Testis (tissue), 2 donors: ENCODE measurements at regions not wholly inside any gene's neighbourhood (a gene's known extent, or its start where the extent isn't known, plus 50 kb on each side); places are given as distances from the start of the nearest gene placed in this dataset.
"Not testable (repeated sequence)": the region's sequence is repeated elsewhere in the genome, so short reads cannot be mapped to it uniquely, and the experiment has no call there.

ENCODE experiments used
- DNase-seq: peaks from one replicate; pipeline ENCODE4 v3.0.0-alpha.2; 2019
- H3K27ac ChIP-seq, 2 donors: fragments of 200-600 bp; sonication (generic); one replicate each; pipeline ENCODE4 v1.5.1; 2019
- H3K27me3 ChIP-seq: fragments of 200-600 bp; sonication (generic); one replicate; pipeline ENCODE4 v1.5.1; 2019
- H3K36me3 ChIP-seq: fragments of 200-600 bp; sonication (generic); one replicate; pipeline ENCODE4 v1.5.1; 2017; ENCODE audit warnings: low read depth; ENCODE audit errors: missing control alignments
- H3K4me1 ChIP-seq: fragments of 200-600 bp; sonication (generic); one replicate; pipeline ENCODE4 v1.5.1; 2019
- H3K4me3 ChIP-seq, 2 donors: fragments of 200-600 bp; sonication (generic); one replicate each; pipeline ENCODE4 v1.5.1; 2017 to 2019
- H3K9me3 ChIP-seq: fragments of 200-600 bp; sonication (generic); one replicate; pipeline ENCODE4 v1.5.1; 2017
- WGBS, 2 donors: methylation state at CpG; one replicate each; pipeline ENCODE4 v1.1.5; 2018; 5-methylcytosine and 5-hydroxymethylcytosine counted together
- intact Hi-C: fragments of 100-400 bp; cut with DNase I; formaldehyde crosslinking; loops from one replicate; pipeline ENCODE4 v1.15.1; 2023; ENCODE audit warnings: low total_unique reads

GRCh38 chr1:145475369-145475915 lies 50.0 kb upstream of the NBPF20 start:
- H3K4me1 ChIP-seq, H3K27ac ChIP-seq, H3K4me3 ChIP-seq, DNase-seq, H3K36me3 ChIP-seq, intact Hi-C loops, H3K9me3 ChIP-seq, H3K27me3 ChIP-seq: not testable (repeated sequence)
- WGBS, 2 donors, result 9% methylated on average over 21 of the region's 41 CpGs; no CpG with 5 or more reads in 1 of the 2 donors
